NCI-H1417 treated with DMSO at 0.1 percent for 48 hours (cell line): ENCODE measurements at regions not wholly inside any gene's neighbourhood (a gene's known extent, or its start where the extent isn't known, plus 50 kb on each side); places are given as distances from the start of the nearest gene placed in this dataset.
A peak's percentile ranks its signal among the peaks of the same experiment; 100 is the strongest.

Experiments
- DNase-seq: peaks from one replicate; lab custom pipeline; 2025; lab: John Stamatoyannopoulos, UW

DNA sequence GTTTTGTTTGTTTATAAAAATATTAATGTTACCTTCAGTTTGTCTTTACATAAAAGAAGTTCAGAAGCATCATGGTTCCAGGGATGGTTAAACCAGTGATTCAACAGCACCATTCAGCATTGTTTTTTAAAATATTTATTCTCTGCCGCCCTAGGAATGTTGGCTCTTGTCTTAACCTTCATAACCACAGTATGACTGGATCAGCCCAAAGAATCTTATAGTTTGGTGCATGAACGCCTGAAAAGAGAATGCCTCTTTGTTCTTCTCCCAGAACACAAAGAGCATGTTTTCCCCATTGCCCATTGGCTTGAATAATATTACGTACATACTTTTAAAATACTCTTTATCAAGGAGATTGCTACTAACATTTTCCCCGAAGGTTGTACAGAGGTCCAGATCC, 413.4 kb downstream of the ANXA1 start:
- DNase-seq = no peak

DNA sequence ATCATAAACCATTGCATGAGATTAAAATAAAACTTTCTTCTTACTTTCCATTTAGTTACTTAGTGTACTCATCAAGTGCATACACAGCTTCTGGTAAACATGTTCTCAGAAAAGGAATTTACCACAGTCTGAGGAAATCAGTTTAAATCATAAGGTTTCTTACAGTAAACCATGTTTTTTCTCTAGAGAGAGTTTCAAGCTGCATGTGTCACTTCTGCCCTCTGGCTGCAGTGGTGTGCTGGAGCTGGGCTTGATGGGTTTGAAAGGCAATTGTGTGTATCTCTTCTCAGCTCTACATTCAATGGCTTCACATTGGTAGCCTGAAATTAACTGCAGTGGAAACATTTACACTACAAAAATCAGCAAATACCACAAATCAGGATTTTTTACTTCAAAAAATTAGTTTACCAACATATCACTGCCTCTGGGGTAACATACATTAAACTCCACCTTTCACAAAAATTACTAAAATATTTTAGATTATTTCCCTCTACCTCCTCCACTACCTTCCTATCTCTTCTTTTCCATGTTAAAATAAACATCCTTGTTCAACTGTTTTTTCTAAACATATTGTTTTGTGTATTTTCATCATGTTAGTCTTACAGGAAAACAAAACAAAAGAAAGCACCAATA, 414.3 kb downstream of the ANXA1 start:
- no peak for DNase-seq

DNA sequence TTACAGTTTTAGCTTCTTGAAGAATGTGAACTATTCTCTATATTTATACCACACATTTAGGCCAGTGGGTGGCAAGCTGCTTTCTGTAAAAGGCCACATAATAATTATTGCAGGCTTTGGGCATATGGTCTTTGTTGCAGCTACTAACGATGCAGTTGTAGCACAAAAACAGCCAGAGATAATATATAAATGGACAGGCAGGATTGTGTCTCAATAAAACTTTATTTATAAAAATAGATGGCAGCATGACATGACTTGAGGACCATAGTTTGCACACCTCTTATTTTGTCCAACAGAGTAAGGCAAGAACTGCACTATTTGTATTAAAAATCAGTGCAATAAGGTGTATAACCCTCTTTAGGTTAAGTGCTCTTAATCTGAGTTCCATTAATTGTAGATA, 415.0 kb downstream of the ANXA1 start:
- DNase-seq = no peak

DNA sequence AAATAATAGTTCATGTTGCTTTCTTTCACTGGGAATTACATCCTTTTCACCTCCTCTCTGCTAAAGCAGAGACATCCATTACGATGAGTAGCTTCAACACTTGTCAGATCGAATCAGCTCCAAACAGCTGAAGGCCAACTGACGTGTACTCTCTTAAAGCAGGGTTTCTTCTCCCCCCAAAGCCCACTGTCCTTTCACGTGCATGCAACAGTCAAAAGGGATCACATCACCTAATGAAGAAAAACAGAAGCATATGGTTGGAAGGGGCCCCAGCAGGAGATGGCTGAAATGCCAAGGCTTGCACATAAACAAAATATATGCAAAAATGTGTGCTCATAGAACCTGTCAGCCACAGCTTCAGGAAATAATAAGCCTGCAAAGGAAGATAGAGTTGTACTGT, 421.6 kb downstream of the ANXA1 start:
- no peak for DNase-seq

DNA sequence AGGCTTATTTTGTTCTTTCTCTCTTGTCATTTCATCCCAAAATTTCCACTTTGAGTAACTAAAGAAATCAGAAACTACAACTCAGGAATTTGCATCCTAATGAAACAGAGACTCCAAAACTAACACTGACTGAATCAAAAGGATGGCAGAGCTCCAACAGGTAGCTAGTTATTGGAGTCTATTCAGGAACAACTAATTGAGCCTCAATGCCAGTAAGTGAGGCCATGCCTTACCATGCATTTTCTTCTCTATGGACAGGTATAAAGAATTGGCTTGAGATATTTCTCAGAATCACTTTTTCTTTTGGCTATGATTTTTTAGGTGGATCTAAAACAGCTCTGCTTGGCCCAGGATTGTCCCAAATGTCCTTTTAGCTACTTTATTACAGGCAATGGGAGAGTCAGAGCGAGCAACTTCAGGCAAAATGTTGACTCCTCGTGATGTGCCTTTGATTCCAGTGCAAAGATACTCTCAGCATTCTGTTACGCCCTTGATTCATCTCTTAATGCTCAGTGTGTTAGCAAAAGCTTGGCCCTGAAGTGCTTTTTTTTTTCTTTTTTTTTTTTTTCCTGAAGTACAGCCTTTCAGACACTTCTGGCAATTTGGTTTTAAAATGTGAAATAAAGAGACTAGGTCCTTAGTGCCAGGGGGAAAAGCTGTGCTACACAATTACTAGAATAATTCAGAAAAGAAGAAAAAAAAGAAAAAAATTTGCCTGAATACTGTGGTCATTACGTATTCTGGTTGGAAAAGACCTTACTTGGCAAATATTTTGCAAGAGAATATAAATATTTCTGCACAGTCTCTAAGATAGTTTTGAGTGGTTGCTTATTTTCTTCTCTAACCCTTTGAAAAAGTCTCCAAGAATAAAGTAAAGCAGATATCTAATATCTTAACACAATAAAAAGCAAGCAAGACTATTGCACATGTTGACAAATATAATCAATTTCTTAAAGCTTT, 423.7 kb downstream of the ANXA1 start:
- no peak for DNase-seq

DNA sequence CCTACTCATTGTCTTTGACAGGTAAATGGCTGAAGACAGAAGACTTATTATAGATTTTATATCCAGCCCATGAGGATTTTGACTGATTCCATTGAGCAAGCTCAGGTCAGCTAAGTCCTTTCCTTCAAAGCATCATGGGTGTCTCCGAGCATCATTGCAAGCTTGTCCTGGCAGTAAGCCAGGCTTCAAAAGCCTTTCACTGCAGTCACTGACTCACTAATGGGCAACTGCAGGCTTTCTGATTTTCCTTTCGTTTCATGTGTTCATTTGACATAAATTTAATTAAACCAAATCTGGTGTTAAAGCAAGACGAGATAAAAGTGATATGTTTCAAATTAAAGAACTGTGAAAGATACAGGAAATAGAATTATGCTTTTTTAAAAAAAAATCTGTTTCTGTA, 426.2 kb downstream of the ANXA1 start:
- no peak for DNase-seq

DNA sequence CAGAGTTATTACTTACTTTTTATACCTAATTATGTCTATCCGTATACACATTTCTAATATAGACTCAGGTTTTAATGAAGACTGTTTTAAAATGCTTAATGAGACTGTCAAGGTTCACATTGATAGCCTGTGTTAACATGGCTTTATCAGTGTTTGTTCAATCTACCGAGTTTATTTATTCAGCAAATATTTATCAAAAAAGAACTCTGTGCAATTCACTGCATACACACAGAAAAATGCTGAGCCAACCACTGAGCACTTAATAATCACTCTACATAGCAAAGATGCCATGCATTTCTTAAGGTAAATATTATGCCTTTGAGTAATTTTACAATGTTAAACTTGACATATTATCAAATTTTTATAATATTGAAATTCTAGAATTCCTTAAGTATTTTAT, 428.2 kb downstream of the ANXA1 start:
- DNase-seq = no peak

DNA sequence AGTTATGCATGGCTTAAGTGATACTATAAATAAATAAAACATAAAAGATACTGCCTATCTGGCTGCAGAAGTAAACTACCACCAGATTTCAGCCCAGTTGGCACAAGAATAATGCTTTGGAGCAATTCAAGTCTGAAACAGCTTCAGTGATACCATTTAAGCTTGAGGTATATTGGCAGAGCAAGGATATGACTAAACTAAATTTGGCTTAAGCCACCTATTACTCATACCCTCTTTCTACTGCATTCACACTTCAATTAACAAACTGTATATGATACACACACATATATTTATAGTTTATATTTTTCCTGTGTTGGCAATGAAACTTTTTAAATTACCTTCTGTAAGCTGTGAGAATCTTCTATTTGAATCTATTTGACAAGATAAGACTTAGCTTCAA, 431.9 kb downstream of the ANXA1 start:
- DNase-seq = no peak

DNA sequence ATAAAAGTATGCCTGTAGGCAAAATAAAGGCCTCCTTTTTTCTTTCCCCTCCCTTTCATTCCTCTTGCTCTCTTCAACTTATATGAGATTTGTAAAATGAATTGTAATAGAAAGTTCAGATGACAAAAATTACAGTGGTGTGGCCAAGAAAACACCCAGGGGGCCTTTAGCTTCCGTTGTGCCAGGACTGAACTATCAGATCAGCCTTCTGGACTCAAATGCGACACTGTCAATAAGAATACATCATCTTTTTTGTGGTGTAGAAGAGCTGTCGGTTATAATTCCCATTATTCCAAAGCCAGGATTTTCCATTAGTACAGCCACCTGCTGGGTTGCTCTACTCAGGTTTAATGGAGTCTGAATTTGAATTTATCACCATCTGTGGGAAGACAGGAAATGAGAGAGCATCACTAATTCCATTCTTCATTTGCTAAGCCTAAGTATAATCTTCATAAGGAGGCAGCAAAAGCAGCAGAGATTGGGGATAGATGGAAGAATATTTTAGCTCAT, 443.4 kb downstream of the ANXA1 start:
- no peak for DNase-seq

DNA sequence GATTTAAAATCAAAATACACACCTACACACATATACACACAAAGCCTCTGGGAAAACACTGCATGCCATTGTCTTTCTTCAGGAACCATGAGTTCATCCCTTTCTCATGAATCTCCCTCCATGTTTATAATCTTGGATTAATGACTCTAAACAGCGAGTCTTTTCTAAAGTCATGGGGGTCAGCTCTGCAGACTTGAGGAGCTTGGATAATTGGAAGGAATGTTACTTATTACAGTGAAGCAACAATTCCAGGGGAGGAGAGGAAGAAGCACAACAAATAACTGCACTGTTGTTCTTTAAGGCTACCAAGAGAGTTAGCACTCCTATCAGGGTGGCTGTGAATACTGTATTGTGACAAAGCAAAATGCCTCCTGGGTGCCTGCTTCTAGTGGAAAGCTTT, 444.7 kb downstream of the ANXA1 start:
- DNase-seq = no peak

DNA sequence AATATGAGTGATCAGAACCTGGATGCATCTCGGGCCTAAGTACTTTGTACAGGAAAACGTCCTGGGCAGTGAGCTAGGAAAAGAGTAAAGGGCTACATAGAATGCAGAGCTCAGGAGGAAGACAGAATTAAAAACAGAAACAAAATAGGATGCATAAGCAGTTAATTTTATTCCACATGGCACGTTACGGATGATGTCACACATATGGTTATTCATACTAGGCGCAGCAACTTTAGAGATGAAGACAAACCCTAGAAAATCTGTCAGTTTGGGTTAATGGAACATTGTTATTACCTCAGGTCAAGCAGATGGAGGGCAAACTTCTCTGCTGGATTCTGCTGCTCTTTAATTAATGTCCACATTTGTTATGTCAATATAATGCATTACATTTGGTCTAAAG, 445.4 kb downstream of the ANXA1 start:
- DNase-seq = no peak

DNA sequence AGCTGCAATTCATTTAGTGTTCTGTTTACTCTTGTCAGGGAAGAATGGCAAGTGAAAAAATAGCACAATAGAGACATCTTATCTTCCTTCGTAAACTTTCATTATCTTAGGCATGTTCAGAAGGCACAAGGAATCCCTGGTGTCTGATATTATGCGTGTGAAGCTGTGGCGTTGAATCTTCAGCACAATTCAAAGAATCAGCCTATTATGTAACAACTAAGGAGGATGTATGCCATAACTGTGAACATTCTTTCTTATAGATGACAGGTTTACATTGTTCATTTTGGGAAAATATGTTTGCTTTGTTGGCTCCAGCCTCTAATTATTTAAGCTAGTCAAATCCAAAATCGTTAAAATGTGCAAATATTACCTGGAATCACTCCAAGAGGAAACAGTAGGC, 446.1 kb downstream of the ANXA1 start:
- DNase-seq = peak; percentile 46

DNA sequence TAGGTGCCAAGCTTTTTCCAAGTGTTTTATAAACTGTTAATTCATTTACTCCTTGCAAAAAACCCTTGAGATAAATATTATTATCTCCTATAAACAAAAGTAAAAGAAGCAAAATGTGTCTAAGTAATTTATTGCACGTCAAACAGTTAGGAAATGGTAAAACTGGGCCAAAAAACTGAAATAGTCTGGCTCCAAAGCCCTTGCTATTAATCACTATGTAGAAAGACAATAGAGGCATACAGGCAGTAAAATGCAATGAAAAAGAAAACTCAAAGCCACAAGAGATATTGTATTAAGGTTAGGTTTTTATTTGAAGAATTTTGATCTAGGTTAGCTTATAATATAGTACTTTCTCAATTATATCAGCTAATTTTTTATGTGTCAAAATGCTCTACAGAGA, 457.7 kb downstream of the ANXA1 start:
- no peak for DNase-seq

DNA sequence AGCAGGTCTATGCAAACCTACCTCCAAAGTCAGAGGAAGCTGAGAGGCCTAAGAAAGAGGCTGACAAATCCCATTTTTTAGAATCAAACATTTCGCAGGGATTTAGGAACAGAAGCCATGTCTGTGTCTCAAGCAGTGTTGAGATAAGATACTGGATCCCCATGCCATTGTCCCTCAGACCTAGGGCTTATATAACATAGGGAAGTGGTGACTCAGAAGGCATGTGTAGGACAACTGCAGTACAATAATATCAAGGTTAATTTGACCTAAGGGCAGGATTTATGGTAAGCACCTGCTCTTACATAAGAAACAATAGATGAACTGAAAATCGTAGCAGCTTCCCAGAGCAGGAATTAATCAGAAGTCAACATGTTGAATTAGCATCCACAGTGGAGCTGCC, 459.4 kb downstream of the ANXA1 start:
- no peak for DNase-seq

DNA sequence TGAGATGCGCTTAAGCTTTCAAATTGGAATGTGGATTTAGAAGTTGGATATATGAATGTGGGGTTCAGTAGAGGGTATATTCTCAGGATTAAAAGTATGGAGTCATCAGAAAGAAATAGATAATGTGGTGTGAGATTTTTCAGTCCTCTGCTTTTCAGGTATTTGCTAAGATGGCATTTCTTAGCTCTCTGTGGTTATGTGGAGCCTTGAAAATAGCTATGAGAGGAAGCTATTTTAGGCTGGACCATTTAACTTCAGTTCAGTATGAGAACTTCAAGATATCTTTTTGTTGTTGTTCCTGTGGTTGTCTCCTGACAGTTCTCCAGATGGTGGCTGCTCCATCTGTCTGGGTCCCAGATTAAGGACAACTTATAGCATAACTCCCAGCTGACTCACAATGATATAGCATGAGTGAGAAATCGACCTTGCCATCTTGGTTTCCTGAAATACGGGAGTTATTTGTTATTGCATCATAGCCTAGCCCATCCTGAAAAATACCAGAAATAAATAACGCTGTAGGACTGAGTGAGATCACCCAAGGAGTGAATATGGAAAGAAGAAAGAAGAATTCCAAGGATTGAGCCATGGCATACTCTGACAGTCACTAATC, 461.5 kb downstream of the ANXA1 start:
- DNase-seq = no peak

DNA sequence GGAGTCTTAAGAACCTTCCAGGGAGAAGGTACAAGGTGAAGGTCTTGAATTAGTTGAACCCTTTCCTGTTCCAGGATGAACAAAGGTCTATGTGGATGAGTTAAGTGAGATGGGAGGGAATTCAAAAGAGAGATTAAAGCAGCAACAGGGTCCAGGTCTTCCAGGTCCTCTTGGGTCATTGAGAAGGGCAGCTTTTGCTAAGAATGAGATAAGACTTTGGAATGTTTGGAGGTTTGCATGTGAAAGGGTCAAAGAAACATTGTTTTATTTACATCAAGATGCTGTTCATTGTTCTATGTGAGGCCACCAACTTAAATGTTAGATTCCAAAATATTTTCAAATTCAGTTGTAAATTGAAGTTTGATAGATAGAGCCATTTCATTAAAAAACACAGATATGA, 463.9 kb downstream of the ANXA1 start:
- DNase-seq = no peak

DNA sequence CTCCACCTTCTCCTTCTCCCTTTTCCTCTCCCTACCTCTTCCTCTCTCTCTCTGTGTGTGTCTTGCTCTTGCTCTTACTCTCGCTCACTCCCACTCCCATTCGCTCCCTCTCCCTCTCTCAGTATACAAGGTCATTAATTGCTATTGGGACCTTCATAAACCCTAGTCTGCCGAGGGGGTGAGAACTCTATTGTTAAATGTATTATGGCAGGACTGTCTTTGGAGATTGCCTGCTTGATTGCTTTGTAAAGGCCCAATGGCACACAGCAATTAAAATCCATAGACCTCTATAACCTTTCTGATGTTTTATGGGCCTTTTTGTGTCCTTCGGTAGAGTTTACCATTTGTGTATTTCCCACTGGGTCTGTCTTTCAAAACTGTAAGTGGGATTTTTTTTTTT, 465.9 kb downstream of the ANXA1 start:
- DNase-seq = no peak

DNA sequence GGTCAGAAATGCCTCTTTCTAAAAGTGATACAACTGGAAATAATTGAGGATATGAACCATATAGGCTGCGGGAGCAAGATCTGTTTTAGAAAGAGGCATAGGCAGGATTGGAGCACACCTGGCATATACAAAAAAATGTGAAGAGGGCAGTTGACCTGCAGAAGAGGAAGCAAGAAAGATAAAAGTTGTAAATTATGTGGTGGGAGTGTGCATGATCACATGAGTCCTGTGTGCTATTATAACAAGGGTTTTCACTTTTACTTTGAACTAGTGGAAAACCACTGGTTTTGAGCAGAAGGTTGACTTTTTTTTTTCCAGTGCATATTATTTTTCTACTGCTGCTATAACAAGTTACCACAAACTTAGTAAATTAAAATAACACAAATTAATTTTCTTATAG, 489.3 kb downstream of the ANXA1 start:
- no peak for DNase-seq

DNA sequence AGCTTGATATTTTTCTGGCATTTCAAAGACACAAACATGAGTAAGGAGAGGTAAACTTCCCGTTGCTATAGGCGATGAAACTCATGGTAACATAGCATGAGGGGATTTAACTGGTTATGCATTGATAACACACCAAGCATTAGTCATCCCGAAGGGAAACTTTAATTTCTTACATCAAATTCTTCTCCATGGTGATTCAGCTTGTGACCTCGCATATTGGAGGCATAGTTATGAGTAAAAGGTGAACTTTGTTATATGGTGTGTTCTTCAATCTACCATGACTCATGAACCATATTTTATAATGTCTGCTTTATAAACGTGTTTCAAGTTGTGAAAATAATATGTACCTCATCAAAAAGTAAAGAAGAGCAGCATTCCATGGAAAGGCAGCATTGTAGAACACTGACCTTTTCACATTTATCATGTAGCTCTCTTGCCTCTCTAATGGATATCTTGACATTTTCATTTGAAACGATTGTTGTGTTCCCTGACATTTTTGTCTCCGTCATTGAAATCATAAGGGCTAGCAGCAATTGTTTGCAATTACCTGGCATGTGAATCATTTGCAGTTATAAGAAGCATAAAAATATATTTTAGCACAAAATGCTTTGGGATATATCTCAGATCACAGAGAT, 491.8 kb downstream of the ANXA1 start:
- DNase-seq = no peak

DNA sequence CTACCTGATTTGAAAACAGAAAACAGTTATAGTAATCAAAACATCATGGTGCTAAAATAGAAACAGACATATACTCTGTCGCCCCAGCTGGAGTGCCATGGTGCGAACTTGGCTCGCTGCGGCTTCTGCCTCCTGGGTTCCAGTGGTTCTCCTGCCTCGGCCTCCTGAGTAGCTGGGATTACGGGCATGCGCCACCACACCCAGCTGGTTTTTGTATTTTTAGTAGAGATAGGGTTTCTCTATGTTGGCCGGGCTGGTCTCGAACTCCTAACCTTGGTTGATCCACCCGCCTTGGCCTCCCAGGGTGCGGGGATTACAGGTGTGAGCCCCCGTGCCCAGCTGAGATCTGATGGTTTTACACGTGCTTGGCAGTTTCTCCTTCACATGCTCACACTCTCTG, 495.9 kb downstream of the ANXA1 start:
- no peak for DNase-seq

DNA sequence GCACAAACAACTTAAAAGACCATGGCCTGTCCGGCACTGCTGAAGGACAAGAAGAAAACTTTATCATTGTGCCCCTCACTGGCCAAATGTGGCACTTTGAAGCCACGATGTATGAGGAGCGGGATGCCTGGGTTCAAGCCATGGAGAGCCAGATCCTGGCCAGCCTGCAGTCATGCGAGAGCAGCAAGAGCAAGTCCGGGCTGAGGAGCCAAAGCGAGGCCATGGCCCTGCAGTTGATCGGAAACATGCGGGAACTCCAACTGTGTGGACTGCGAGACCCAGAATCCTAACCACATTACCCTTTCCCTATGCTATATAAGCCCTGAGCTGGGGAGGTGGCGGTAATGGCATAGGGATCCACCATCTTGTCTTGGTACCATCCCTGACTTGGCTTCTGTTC, 497.9 kb downstream of the ANXA1 start:
- DNase-seq = no peak

DNA sequence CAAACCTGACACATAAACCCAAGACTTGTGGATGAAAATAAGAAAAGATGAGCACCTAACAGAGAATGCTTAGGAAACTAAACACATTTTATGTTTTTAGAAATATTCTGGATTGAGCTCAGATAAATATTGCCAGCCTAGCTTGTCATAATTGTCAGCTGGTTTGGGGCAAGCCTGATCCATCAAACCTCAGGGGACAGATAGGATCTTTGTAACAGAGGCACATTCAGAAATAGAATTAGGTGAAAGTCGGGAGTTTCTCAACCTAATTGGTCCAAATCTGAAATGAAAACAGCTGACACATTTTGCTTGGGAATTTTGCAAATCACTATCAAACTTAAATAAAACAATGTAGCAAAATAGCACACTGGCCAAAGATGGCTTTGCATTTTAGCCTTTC, 503.7 kb downstream of the ANXA1 start:
- DNase-seq = no peak

DNA sequence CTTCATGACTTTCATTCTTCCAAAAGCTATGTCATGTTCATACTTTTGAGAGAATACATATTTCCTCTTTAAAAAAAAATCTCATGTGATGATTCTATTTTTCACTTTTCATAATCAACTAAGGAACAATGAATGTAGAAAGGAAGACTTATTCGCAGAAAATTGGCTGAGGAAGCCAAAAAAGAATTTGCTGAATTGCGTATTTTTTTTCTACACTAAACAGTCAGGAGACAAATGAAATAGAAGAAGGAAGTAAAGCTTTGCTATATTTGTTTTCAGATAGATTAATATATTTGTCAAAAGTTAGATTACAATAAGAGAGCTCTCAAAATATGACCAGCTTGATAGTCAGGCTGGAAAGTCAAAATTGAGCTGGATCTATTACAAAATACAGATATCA, 504.2 kb downstream of the ANXA1 start:
- no peak for DNase-seq
